Keratinocyte (primary cell): ENCODE measurements at regions not wholly inside any gene's neighbourhood (a gene's known extent, or its start where the extent isn't known, plus 50 kb on each side); places are given as distances from the start of the nearest gene placed in this dataset.

Source experiments
- DNase-seq: peaks from one replicate; pipeline ENCODE4 v3.0.0-alpha.2; 2011; ENCODE audit warnings: low read depth, missing footprints, low spot score
- FAIRE-seq: peaks from 2 replicates; lab custom pipeline; 2011; peaks lifted over from hg19 to GRCh38; lab: Jason Lieb, UNC
- H2AFZ ChIP-seq: 2 replicates; pipeline ENCODE4 v1.6.0; 2012; ENCODE audit warnings: low read length, control low read depth, inconsistent platforms; ENCODE audit not compliant: control insufficient read depth
- H3K27ac ChIP-seq: 2 replicates; pipeline ENCODE4 v1.5.1; 2011; ENCODE audit warnings: low read length; ENCODE audit not compliant: control insufficient read depth, insufficient read depth
- H3K27me3 ChIP-seq: 3 replicates; pipeline ENCODE4 v1.6.0; 2011; ENCODE audit warnings: low read length; ENCODE audit not compliant: control insufficient read depth, insufficient read depth; ENCODE audit errors: extremely low read depth
- H3K36me3 ChIP-seq, 2 experiments: 2 replicates in 1 of 2; 3 replicates in 1 of 2; pipeline ENCODE4 v1.5.1; 2011; ENCODE audit warnings: low read length in 2 of 2, mild to moderate bottlenecking in 1 of 2; ENCODE audit not compliant: control insufficient read depth in 2 of 2, insufficient read depth in 2 of 2; ENCODE audit errors: extremely low read depth in 1 of 2
- H3K4me1 ChIP-seq: 3 replicates; pipeline ENCODE4 v1.5.1; 2011; ENCODE audit warnings: low read length; ENCODE audit not compliant: control insufficient read depth, insufficient read depth; ENCODE audit errors: extremely low read depth
- H3K4me2 ChIP-seq: 3 replicates; pipeline ENCODE4 v1.6.0; 2011; ENCODE audit warnings: low read depth, low read length; ENCODE audit not compliant: control insufficient read depth, insufficient read depth; ENCODE audit errors: extremely low read depth
- H3K4me3 ChIP-seq, 3 experiments: fragments of 200-600 bp in 1 of 3; sonication (generic) in 1 of 3; 2 replicates in 2 of 3; 3 replicates in 1 of 3; pipeline ENCODE4 v1.5.1; 2011 to 2016; ENCODE audit warnings: low read length in 3 of 3, mild to moderate bottlenecking in 3 of 3, control low read depth in 2 of 3, inconsistent platforms in 1 of 3, low read depth in 1 of 3, mixed read lengths in 1 of 3, mixed run types in 1 of 3, moderate library complexity in 1 of 3; ENCODE audit not compliant: control insufficient read depth in 2 of 3, insufficient read depth in 2 of 3; ENCODE audit errors: extremely low read depth in 1 of 3
- H3K79me2 ChIP-seq: 2 replicates; pipeline ENCODE4 v1.6.0; 2012; ENCODE audit warnings: low read length; ENCODE audit not compliant: control insufficient read depth, insufficient read depth
- H3K9ac ChIP-seq: 3 replicates; pipeline ENCODE4 v1.6.0; 2011; ENCODE audit warnings: low read length; ENCODE audit not compliant: control insufficient read depth, insufficient read depth; ENCODE audit errors: extremely low read depth
- H3K9me1 ChIP-seq: 3 replicates; pipeline ENCODE4 v1.6.0; 2011; ENCODE audit warnings: low read length; ENCODE audit not compliant: control insufficient read depth, insufficient read depth; ENCODE audit errors: extremely low read depth
- H3K9me3 ChIP-seq: 2 replicates; pipeline ENCODE4 v1.5.1; 2012; ENCODE audit warnings: low read depth, low read length; ENCODE audit not compliant: control insufficient read depth
- H4K20me1 ChIP-seq: 3 replicates; pipeline ENCODE4 v1.6.0; 2011; ENCODE audit warnings: low read length; ENCODE audit not compliant: control insufficient read depth, insufficient read depth; ENCODE audit errors: extremely low read depth
- CTCF ChIP-seq, 3 experiments: IDR thresholded peaks in 1 of 3; conservative IDR thresholded peaks in 1 of 3; optimal IDR thresholded peaks in 1 of 3; 2 replicates in 2 of 3; 3 replicates in 1 of 3; pipeline versions ENCODE3 to v1.5.1; 2011; ENCODE audit warnings: low read length in 3 of 3, mild to moderate bottlenecking in 3 of 3, moderate library complexity in 2 of 3, control low read depth in 1 of 3, inconsistent platforms in 1 of 3; ENCODE audit not compliant: insufficient read depth in 2 of 3; ENCODE audit errors: extremely low read depth in 1 of 3
- EZH2 ChIP-seq: IDR thresholded peaks from one replicate; pipeline ENCODE4 v1.6.1; 2012; ENCODE audit warnings: inconsistent platforms, mild to moderate bottlenecking, low read length, moderate library complexity
- dilution Hi-C: fragments of 300-500 bp; cut with MboI; formaldehyde crosslinking; loops from one replicate; pipeline ENCODE4 v1.7.0; 2020; ENCODE audit warnings: low sequenced_read_pairs; ENCODE audit not compliant: extremely low pct_ligation_motif_present

GRCh38 chr11:87908086-87908485 is 267.2 kb downstream of the RAB38 start:
- no peaks in the 10 kb centered on the region for H3K4me1 ChIP-seq
- DNase-seq (no peak), FAIRE-seq (no peak)
- dilution Hi-C loops = no loop called here
- H3K27ac ChIP-seq = no peak overlapping the region
- no peaks in the 10 kb centered on the region for H3K27me3 ChIP-seq
- H2AFZ ChIP-seq = no peak overlapping the region
- no peaks in the 10 kb centered on the region for H3K36me3 ChIP-seq
- no peak overlapping the region for H3K9ac ChIP-seq
- H3K79me2 ChIP-seq = no peaks in the 10 kb centered on the region
- no peaks in the 10 kb centered on the region for H3K9me3 ChIP-seq
- H3K4me2 ChIP-seq = no peak overlapping the region
- no peaks in the 10 kb centered on the region for H3K9me1 ChIP-seq
- TF ChIP-seq CTCF (optimal IDR thresholded peaks at IDR 0.05 in 1 of 3, IDR thresholded peaks at IDR 0.05 in 1 of 3, conservative IDR thresholded peaks at IDR 0.05 in 1 of 3; ENCODE audit: extremely low read depth in 1 of 3, insufficient read depth in 2 of 3, low read length in 3 of 3) = no peak
- TF ChIP-seq EZH2 = no peak
- H3K4me3 ChIP-seq = no peak overlapping the region
- no peaks in the 10 kb centered on the region for H4K20me1 ChIP-seq

- no peak overlapping the region for H3K4me3 ChIP-seq
- TF ChIP-seq EZH2 (no peak), CTCF (optimal IDR thresholded peaks at IDR 0.05 in 1 of 3, IDR thresholded peaks at IDR 0.05 in 1 of 3, conservative IDR thresholded peaks at IDR 0.05 in 1 of 3; ENCODE audit: extremely low read depth in 1 of 3, insufficient read depth in 2 of 3, low read length in 3 of 3) (no peak)
Measured at GRCh38 chr11:87903345-87903744, 271.9 kb downstream of the RAB38 start.

More at GRCh38 chr11:87903345-87903744, 271.9 kb downstream of the RAB38 start:
- no peaks in the 10 kb centered on the region for H3K27me3 ChIP-seq
- no peak for DNase-seq
- H3K27ac ChIP-seq = no peak overlapping the region
- H2AFZ ChIP-seq = no peak overlapping the region
- dilution Hi-C loops = no loop called here
- no peak overlapping the region for H3K4me2 ChIP-seq
- H4K20me1 ChIP-seq = no peaks in the 10 kb centered on the region
- no peaks in the 10 kb centered on the region for H3K9me3 ChIP-seq
- H3K9me1 ChIP-seq = no peaks in the 10 kb centered on the region
- H3K4me1 ChIP-seq = no peaks in the 10 kb centered on the region
- no peaks in the 10 kb centered on the region for H3K79me2 ChIP-seq
- FAIRE-seq = no peak
- H3K9ac ChIP-seq = no peak overlapping the region
- H3K36me3 ChIP-seq = no peaks in the 10 kb centered on the region
